Liver (tissue), 3 donors: ENCODE measurements at regions not wholly inside any gene's neighbourhood (a gene's known extent, or its start where the extent isn't known, plus 50 kb on each side); places are given as distances from the start of the nearest gene placed in this dataset.

ENCODE experiments used
- GABPA ChIP-seq, 2 donors: IDR thresholded peaks in 1 of 2; conservative IDR thresholded peaks in 1 of 2; 2 replicates each; pipeline ENCODE4 v1.6.1; 2016; ENCODE audit warnings: antibody characterized with exemption in 2 of 2, mild to moderate bottlenecking in 1 of 2, moderate library complexity in 1 of 2
- HNF4G ChIP-seq: IDR thresholded peaks from 2 replicates; pipeline ENCODE4 v1.6.1; 2016; ENCODE audit warnings: antibody characterized with exemption
- RAD21 ChIP-seq, 2 donors: IDR thresholded peaks; 2 replicates each; pipeline ENCODE4 v1.6.1; 2016; ENCODE audit warnings: antibody characterized with exemption in 2 of 2, mild to moderate bottlenecking in 2 of 2
- TAF1 ChIP-seq: conservative IDR thresholded peaks from 2 replicates; pipeline ENCODE4 v1.6.1; 2016; ENCODE audit warnings: antibody characterized with exemption, mild to moderate bottlenecking
- TF ChIP-seq, protein P1 (sequence below): fragments of 150-350 bp; IDR thresholded peaks from 2 replicates; pipeline ENCODE4 v1.5.1; 2017; ENCODE audit warnings: improper control_type of control experiment, low read depth, low read length; ENCODE audit not compliant: missing input control
- TF ChIP-seq, protein P2 (sequence below): IDR thresholded peaks from 2 replicates; pipeline ENCODE4 v1.6.1; 2016; ENCODE audit warnings: antibody characterized with exemption, mild to moderate bottlenecking
- donor health status: healthy.
- donor health status: healthy.

DNA sequence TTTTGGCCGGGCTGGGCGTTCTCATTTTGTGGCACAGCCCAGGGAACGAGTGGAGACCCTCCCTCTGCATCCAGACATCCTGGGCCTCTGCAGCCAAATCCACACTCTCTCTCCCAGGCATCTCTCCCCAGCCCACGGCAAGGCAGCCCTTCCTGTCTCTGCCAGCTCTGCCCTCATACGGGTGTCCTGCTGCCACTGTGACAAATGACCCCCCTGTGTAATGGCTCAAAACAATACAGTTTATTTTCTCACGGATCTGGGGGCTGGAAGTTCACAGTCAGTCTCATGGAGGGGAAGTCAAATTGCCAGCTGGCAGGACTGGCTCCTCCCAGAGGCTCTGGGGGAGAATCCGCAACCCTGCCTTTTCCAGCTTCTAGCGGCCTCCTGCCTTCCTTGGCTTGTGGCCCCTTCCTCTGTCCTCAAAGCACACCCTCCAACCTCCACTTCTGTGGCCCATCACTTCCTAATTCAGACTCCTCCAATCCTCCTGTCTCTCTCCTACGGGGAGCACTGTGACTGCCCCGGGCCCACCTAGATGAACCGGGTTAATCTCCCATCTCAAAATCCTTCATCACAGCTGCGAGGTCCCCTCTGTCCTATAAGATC is 70.2 kb upstream of the COL5A1 start:
- TF ChIP-seq, protein P1, sequence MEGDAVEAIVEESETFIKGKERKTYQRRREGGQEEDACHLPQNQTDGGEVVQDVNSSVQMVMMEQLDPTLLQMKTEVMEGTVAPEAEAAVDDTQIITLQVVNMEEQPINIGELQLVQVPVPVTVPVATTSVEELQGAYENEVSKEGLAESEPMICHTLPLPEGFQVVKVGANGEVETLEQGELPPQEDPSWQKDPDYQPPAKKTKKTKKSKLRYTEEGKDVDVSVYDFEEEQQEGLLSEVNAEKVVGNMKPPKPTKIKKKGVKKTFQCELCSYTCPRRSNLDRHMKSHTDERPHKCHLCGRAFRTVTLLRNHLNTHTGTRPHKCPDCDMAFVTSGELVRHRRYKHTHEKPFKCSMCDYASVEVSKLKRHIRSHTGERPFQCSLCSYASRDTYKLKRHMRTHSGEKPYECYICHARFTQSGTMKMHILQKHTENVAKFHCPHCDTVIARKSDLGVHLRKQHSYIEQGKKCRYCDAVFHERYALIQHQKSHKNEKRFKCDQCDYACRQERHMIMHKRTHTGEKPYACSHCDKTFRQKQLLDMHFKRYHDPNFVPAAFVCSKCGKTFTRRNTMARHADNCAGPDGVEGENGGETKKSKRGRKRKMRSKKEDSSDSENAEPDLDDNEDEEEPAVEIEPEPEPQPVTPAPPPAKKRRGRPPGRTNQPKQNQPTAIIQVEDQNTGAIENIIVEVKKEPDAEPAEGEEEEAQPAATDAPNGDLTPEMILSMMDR = no peak
- no peak for TF ChIP-seq RAD21 (IDR thresholded peaks at IDR 0.05)
- TF ChIP-seq, protein P2, sequence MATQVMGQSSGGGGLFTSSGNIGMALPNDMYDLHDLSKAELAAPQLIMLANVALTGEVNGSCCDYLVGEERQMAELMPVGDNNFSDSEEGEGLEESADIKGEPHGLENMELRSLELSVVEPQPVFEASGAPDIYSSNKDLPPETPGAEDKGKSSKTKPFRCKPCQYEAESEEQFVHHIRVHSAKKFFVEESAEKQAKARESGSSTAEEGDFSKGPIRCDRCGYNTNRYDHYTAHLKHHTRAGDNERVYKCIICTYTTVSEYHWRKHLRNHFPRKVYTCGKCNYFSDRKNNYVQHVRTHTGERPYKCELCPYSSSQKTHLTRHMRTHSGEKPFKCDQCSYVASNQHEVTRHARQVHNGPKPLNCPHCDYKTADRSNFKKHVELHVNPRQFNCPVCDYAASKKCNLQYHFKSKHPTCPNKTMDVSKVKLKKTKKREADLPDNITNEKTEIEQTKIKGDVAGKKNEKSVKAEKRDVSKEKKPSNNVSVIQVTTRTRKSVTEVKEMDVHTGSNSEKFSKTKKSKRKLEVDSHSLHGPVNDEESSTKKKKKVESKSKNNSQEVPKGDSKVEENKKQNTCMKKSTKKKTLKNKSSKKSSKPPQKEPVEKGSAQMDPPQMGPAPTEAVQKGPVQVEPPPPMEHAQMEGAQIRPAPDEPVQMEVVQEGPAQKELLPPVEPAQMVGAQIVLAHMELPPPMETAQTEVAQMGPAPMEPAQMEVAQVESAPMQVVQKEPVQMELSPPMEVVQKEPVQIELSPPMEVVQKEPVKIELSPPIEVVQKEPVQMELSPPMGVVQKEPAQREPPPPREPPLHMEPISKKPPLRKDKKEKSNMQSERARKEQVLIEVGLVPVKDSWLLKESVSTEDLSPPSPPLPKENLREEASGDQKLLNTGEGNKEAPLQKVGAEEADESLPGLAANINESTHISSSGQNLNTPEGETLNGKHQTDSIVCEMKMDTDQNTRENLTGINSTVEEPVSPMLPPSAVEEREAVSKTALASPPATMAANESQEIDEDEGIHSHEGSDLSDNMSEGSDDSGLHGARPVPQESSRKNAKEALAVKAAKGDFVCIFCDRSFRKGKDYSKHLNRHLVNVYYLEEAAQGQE = no peak
- no peak for TF ChIP-seq GABPA (IDR thresholded peaks at IDR 0.05 in 1 of 2, conservative IDR thresholded peaks at IDR 0.05 in 1 of 2)
- no peak for TF ChIP-seq HNF4G
- no peak for TF ChIP-seq TAF1
